Activated CD4-positive, alpha-beta T cell treated with anti-CD3 and anti-CD28 coated beads, Interleukin-2, Interleukin-4, amounts not matched to agents 100 ng/mL and 50 ng/mL, durations not matched to agents 16 hours and 8 hours (primary cell): ENCODE measurements at regions not wholly inside any gene's neighbourhood (a gene's known extent, or its start where the extent isn't known, plus 50 kb on each side); places are given as distances from the start of the nearest gene placed in this dataset.
"Not testable (repeated sequence)": the region's sequence is repeated elsewhere in the genome, so short reads cannot be mapped to it uniquely, and the experiment has no call there.

Experiments
- DNase-seq: peaks from one replicate; pipeline ENCODE4 v3.0.0-alpha.2; 2020; ENCODE audit warnings: low spot score

- DNase-seq: peak; percentile 34
Measured at GRCh38 chr13:33554919-33555791, 262.8 kb upstream of the RFC3 start.

DNA sequence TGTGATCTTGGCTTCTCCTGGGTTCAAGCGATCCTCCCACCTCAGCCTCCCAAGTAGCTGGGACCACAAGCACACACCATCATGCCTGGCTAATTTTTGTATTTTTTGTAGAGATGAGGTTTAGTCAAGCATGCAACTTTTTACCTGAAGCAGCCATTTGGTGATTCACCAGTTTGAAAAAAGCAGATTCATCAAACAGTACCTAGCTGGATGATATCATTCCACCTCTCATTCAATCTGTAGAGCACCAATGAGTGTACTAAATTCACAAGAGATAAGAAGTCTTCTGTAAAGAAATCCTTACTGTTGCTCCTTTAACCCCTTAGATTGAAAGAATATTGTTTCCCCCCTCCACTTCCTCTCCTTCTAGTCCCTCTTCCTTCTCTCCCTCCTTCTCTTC, 261.1 kb upstream of the RFC3 start:
- no peak for DNase-seq

GRCh38 chr13:33560726-33561125, 257.2 kb upstream of the RFC3 start:
- DNase-seq: no peak

DNA sequence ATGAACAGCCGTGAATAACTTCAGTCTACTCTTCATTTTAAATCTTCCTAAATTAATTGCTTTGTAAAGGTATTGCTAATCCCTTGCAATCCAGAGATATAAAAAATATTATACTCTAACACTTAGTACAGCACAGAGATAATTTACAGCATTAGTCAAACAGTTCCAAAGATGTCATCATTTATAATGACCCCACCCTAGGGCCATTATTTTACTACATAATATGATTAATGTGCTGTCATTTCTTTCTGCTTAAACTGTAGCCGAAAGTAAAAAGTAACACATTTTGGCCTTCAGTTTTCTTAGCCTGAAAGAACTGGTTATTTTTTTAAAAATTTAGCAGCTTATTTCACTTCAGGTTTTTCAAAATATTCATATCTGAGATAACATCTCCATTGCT, 256.3 kb upstream of the RFC3 start:
- DNase-seq: no peak

- no peak for DNase-seq
Measured at GRCh38 chr13:33571618-33572017, 246.3 kb upstream of the RFC3 start.

- DNase-seq: not testable (repeated sequence)
Measured at GRCh38 chr13:33572322-33572721, 245.6 kb upstream of the RFC3 start.

- DNase-seq: no peak
Measured at GRCh38 chr13:33575378-33575777, 242.6 kb upstream of the RFC3 start.

GRCh38 chr13:33577007-33577406, 240.9 kb upstream of the RFC3 start:
- no peak for DNase-seq

GRCh38 chr13:33578786-33579185, 239.2 kb upstream of the RFC3 start:
- no peak for DNase-seq

DNA sequence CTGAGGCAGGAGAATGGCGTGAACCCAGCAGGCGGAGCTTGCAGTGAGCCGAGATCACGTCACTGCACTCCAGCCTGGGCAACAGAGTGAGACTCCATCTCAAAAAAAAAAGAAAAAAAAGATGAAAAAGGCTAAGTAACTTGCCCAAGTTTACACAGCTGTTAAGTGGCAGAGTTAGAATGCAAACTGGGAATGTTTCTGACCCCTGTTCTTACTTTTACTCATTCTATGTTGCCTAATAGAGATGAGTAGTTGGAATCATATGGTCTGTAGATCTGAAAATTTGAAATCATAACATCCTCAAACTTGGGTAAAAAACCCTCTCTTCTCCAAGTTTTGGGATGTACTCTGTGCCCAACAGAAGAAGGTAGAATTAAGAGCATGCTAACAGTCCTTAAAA, 235.8 kb upstream of the RFC3 start:
- no peak for DNase-seq

DNA sequence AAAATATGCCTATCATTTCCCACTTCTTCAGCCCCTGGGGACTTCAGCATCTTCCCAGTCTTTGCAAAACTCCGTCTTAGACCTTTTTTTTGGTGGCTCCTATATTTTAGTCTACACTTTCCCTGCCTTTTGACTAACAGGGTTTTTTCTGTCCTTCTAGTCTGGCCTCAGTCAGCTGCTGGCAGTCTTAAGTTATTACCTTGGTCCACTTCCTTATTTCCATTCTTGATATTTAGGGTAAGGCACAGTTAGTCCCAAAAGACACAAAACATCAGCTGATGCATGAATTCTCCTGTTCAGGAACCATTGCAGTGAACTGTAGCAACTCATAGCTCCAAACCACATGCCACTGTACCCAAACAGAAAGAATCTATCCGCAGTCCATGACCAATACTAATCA, 234.6 kb upstream of the RFC3 start:
- no peak for DNase-seq

DNA sequence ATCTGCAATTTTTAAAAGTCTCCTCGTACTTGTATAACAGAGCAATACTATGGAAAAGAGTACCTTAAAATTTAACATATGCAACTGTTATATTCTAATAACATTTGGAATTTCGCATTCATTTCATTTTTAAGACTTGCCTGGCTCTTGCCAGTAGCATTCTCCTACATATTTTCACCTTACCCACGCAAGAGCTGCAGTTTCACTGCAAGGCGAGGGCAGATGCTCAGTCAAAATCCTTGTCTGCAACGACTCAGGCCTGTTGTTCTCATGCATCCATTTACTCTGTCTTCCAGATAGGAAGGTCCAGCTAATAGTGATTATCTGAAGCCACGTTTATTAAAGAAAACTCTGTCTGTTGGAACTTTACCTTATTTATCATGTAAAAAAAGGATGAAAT, 227.0 kb upstream of the RFC3 start:
- no peak for DNase-seq

- DNase-seq: no peak
Measured at GRCh38 chr13:33606692-33607091, 211.3 kb upstream of the RFC3 start.

- peak; percentile 73 for DNase-seq
Measured at GRCh38 chr13:33610438-33611120, 207.4 kb upstream of the RFC3 start.

- DNase-seq: no peak
Measured at GRCh38 chr13:33611121-33611805, 206.7 kb upstream of the RFC3 start.

DNA sequence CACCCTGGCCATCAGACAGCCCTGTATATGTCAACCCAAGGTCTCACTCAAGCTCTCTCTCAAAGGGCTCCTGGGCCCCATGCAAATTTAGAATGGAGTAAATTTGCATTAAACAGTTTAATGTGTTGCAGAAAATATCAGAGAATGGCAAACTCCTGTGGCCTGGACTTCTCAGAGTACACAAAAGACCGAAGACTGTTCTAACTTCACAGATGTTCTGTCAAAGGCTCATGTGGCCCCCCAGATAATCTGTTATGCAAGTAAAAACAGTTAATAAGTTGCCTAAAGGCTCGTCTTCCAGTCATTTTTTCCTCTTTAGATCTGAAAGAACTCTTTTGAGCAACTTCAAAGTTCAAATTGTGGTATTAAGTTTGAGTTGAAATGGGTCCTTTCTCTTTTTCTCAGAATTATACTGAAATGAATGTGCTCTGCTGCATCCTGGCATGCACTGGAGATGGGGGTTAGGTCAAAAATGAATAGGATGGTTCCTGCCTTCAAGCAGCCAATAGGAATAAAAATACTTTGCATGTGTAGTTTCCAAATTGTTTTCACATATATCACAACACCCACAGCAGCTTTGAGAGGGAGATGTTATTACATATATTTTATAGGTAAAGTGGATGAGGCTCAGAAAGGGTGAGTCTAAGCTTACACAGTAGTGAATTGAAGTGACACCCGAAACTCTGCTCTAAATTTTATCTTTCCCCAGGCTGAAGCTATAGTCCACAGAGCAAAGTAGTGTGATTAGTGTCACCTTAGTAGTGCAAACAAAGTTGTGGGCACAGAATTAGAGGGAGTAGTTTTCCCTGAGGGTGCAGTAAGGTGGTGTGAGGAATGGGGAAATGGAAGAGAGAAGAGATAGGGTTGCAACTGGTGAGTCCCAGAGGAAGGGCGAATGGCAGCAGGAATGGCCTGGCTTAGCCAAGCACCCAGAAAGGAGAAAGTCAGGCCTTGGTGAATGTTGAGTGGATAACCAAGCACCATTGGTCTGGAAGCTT, 205.0 kb upstream of the RFC3 start:
- peak; percentile 86 for DNase-seq

DNA sequence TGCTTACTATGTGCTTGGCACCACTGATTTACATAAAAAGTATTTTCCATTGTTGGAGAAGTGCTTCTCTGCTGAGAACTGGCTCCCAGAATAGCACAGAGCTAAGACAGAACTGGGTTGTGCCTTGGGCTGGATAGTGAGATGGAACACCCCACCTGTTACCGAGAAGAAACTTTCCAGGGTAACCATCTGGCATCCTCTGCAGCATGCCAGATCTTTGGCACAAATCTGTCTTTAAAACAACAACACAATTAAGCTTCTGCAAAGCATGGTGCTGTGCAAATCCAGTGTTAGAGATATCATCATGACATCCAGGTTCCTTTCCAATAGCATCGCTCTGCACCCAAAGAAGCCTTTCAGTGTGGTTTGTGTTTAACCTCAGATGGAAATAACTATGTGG, 202.5 kb upstream of the RFC3 start:
- DNase-seq: no peak

DNA sequence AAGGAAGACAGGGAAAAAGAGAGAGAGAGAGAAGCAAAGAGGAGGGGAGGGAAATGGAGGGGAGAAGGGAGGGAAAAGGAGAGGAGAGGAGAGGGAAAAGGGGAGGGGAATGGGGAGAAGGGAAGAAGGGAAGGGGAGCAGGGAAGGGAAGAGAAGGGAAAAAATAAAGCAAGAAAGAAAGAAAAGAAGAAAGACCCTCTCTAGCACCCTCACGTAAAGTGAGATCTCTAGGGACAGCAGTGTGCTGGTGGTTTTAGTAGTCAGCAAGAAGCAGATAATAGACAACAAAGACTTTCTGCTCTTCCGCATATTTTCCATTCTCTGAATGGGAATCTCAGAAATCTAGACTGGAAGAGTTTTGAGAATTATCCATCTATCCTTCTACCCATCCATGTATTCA, 201.8 kb upstream of the RFC3 start:
- DNase-seq: no peak

- DNase-seq: no peak
Measured at GRCh38 chr13:33617055-33617454, 200.9 kb upstream of the RFC3 start.

- no peak for DNase-seq
Measured at GRCh38 chr13:33624253-33624652, 193.7 kb upstream of the RFC3 start.

GRCh38 chr13:33624740-33625139, 193.2 kb upstream of the RFC3 start:
- no peak for DNase-seq

DNA sequence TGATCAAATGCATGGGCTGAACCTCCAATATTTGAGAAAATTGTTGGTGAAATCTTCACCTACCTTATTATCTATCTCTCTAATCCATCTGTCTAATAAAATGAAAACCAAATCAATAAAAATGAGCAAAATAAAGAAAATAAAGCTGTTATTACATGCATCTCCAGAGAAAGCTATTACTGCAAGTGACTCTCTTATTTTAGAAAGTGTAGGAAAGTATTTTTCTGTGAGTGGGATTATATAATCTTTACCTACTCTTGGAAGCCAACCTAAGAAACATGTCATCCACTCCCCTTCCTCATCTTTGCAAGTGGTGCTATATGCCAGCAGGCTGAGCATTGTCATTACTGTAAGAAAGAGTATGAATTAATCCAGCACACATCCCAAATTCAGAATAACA, 191.5 kb upstream of the RFC3 start:
- no peak for DNase-seq
